ENCODE measurements at regions not wholly inside any gene's neighbourhood (a gene's known extent, or its start where the extent isn't known, plus 50 kb on each side); places are given as distances from the start of the nearest gene placed in this dataset.

DNA sequence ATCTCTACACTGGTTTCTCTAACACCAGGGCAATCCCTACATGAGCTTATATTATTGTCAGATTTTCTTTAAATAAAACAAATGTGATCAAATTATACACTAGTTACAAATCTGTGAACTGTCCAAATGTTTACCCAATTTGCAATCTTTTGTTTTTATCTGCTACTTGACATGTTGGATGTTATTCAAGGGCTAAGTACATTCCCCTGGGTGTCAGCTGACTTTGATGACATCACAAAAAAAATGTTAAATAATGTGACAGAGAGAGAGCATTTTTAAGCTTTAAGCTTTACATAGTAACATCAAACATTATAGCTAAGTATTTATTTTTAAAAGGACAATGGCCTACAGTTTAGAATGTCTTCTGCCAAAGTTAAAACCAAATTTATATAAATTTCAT lies 431.3 kb upstream of the PKN2 start:
- no peak overlapping the region for H3K4me3 ChIP-seq (ENCODE audit: low read length)
- no peak overlapping the region for H3K4me2 ChIP-seq (ENCODE audit: low read depth, low read length)
- no peaks in the 10 kb centered on the region for H3K27me3 ChIP-seq (replicated peaks; ENCODE audit: insufficient read depth, low read length)
- no peaks in the 10 kb centered on the region for H3K9me2 ChIP-seq (replicated peaks; ENCODE audit: insufficient read depth, low read length)
- no peak overlapping the region for H3K27ac ChIP-seq (ENCODE audit: low read length)
- H3K9me3 ChIP-seq (replicated peaks; ENCODE audit: insufficient read depth, low read length): no peaks in the 10 kb centered on the region
- no peak for TF ChIP-seq EZH2phosphoT487 (IDR thresholded peaks at IDR 0.05; ENCODE audit: low read length)
- TF ChIP-seq EZH2 (optimal IDR thresholded peaks at IDR 0.05; ENCODE audit: low read depth, low read length): no peak
- TF ChIP-seq, protein P1, sequence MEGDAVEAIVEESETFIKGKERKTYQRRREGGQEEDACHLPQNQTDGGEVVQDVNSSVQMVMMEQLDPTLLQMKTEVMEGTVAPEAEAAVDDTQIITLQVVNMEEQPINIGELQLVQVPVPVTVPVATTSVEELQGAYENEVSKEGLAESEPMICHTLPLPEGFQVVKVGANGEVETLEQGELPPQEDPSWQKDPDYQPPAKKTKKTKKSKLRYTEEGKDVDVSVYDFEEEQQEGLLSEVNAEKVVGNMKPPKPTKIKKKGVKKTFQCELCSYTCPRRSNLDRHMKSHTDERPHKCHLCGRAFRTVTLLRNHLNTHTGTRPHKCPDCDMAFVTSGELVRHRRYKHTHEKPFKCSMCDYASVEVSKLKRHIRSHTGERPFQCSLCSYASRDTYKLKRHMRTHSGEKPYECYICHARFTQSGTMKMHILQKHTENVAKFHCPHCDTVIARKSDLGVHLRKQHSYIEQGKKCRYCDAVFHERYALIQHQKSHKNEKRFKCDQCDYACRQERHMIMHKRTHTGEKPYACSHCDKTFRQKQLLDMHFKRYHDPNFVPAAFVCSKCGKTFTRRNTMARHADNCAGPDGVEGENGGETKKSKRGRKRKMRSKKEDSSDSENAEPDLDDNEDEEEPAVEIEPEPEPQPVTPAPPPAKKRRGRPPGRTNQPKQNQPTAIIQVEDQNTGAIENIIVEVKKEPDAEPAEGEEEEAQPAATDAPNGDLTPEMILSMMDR (IDR thresholded peaks at IDR 0.05; ENCODE audit: low read length): no peak
- no peaks in the 10 kb centered on the region for H4K20me1 ChIP-seq (ENCODE audit: insufficient read depth, low read length)
- H3K79me2 ChIP-seq (ENCODE audit: low read length): no peaks in the 10 kb centered on the region
- no peak for DNase-seq
- H3K36me3 ChIP-seq (replicated peaks; ENCODE audit: insufficient read depth, low read length): no peaks in the 10 kb centered on the region
- no peaks in the 10 kb centered on the region for H3K4me1 ChIP-seq (ENCODE audit: low read length)
- H2AFZ ChIP-seq (ENCODE audit: low read length): no peak overlapping the region
- no peak overlapping the region for H3K9ac ChIP-seq (ENCODE audit: low read length)
- H3F3A ChIP-seq (ENCODE audit: insufficient read depth, low read length): no peaks in the 10 kb centered on the region

DNA sequence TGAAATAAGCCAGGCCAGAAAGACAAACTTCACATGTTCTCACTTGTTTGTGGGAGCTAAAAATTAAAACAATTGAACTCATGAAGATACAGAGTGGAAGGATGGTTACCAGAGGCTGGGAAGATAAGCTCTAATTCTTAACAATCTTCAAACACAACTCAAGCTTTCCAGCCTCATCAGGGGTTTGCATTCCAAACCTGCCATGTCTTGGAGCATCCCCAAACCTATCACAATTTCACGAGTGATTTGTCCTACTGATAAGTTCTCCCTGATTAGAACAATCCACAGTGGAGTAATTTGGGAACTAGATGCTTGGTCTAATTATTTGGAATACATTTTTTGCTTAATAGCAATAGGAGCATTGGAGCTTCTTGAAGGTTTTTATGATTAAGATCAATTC lies 418.5 kb upstream of the PKN2 start:
- Histone ChIP-seq H3K9ac (ENCODE audit: low read length) (no peak overlapping the region), H3K79me2 (ENCODE audit: low read length) (no peaks in the 10 kb centered on the region), H3F3A (ENCODE audit: insufficient read depth, low read length) (no peaks in the 10 kb centered on the region), H2AFZ (ENCODE audit: low read length) (no peak overlapping the region), H3K27ac (ENCODE audit: low read length) (no peak overlapping the region), H3K36me3 (replicated peaks; ENCODE audit: insufficient read depth, low read length) (no peaks in the 10 kb centered on the region), H3K9me3 (replicated peaks; ENCODE audit: insufficient read depth, low read length) (no peaks in the 10 kb centered on the region), H3K4me2 (ENCODE audit: low read depth, low read length) (no peak overlapping the region), H3K4me3 (ENCODE audit: low read length) (no peak overlapping the region), H3K4me1 (ENCODE audit: low read length) (no peaks in the 10 kb centered on the region), H4K20me1 (ENCODE audit: insufficient read depth, low read length) (no peaks in the 10 kb centered on the region), H3K9me2 (replicated peaks; ENCODE audit: insufficient read depth, low read length) (no peaks in the 10 kb centered on the region), H3K27me3 (replicated peaks; ENCODE audit: insufficient read depth, low read length) (no peaks in the 10 kb centered on the region)
- TF ChIP-seq EZH2 (optimal IDR thresholded peaks at IDR 0.05; ENCODE audit: low read depth, low read length) (no peak), EZH2phosphoT487 (IDR thresholded peaks at IDR 0.05; ENCODE audit: low read length) (no peak)
- TF ChIP-seq, protein P1 (IDR thresholded peaks at IDR 0.05; ENCODE audit: low read length): no peak
- DNase-seq: no peak

DNA sequence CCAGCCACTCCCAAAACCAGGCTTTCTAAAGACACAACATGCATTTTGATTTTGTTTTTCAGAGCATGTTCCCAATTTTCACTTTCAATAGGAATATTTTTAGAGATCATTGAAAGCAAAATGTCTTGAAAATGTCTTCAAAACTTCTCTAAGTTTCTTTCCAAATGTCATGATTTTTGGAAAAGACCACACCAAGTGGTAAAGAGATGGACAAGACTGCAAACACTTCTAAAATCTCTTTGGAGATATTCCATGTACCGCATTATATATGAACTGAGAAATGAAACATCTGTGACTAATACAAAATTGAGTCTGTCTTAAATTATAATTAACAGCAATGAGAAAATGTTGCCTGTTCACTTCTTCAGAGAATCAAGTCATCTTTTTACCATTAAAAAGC lies 418.0 kb upstream of the PKN2 start:
- H3K4me2 ChIP-seq (ENCODE audit: low read depth, low read length): no peak overlapping the region
- H3K9me3 ChIP-seq (replicated peaks; ENCODE audit: insufficient read depth, low read length): no peaks in the 10 kb centered on the region
- H2AFZ ChIP-seq (ENCODE audit: low read length): no peak overlapping the region
- no peaks in the 10 kb centered on the region for H3K27me3 ChIP-seq (replicated peaks; ENCODE audit: insufficient read depth, low read length)
- no peak for DNase-seq
- TF ChIP-seq EZH2 (optimal IDR thresholded peaks at IDR 0.05; ENCODE audit: low read depth, low read length) (no peak), EZH2phosphoT487 (IDR thresholded peaks at IDR 0.05; ENCODE audit: low read length) (no peak)
- TF ChIP-seq, protein P1 (IDR thresholded peaks at IDR 0.05; ENCODE audit: low read length): no peak
- no peaks in the 10 kb centered on the region for H3K4me1 ChIP-seq (ENCODE audit: low read length)
- H3K27ac ChIP-seq (ENCODE audit: low read length): no peak overlapping the region
- H3K79me2 ChIP-seq (ENCODE audit: low read length): no peaks in the 10 kb centered on the region
- no peaks in the 10 kb centered on the region for H4K20me1 ChIP-seq (ENCODE audit: insufficient read depth, low read length)
- H3F3A ChIP-seq (ENCODE audit: insufficient read depth, low read length): no peaks in the 10 kb centered on the region
- H3K9me2 ChIP-seq (replicated peaks; ENCODE audit: insufficient read depth, low read length): no peaks in the 10 kb centered on the region
- H3K9ac ChIP-seq (ENCODE audit: low read length): no peak overlapping the region
- H3K4me3 ChIP-seq (ENCODE audit: low read length): no peak overlapping the region
- H3K36me3 ChIP-seq (replicated peaks; ENCODE audit: insufficient read depth, low read length): no peaks in the 10 kb centered on the region
